ENCODE measurements at regions not wholly inside any gene's neighbourhood (a gene's known extent, or its start where the extent isn't known, plus 50 kb on each side); places are given as distances from the start of the nearest gene placed in this dataset.

DNA sequence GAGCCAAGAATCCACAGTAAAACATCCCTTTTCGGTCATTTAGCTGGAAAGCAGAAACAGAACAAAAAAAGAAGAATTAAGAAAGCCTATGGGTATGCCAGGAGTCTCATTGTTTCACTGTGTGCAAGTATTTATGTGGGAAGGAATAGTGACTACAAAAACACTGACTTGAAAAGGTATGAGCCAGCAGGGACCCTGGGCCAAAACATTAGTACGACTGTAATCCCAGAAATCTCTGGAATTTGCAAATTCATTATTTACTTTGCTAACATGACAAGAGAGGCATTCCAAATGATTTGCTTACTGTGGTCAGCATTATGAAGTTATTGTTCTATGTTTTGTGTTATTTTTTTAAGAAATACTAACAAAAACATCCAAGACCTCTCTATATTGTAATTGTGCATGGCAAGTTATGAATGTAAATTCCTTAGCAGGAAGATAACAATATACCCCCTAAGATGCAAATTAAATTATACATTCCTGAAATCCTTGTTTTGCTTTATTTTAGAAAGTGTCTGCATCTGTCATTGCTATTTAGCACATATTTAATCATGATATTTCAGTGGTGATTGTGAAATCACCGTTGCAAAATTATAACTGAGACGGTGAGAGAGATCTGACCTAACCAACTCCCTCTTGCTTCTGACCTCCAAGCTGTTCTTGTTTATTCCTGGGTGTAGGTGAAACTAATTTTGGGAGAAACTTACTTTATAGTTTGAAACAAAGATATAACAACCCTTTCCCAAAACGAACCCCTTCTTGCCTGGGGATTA, 299.2 kb downstream of the ZPLD1 start:
- TF ChIP-seq, protein P1, sequence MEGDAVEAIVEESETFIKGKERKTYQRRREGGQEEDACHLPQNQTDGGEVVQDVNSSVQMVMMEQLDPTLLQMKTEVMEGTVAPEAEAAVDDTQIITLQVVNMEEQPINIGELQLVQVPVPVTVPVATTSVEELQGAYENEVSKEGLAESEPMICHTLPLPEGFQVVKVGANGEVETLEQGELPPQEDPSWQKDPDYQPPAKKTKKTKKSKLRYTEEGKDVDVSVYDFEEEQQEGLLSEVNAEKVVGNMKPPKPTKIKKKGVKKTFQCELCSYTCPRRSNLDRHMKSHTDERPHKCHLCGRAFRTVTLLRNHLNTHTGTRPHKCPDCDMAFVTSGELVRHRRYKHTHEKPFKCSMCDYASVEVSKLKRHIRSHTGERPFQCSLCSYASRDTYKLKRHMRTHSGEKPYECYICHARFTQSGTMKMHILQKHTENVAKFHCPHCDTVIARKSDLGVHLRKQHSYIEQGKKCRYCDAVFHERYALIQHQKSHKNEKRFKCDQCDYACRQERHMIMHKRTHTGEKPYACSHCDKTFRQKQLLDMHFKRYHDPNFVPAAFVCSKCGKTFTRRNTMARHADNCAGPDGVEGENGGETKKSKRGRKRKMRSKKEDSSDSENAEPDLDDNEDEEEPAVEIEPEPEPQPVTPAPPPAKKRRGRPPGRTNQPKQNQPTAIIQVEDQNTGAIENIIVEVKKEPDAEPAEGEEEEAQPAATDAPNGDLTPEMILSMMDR (IDR thresholded peaks at IDR 0.05; ENCODE audit: extremely low read depth, missing control alignments) = no peak
- no peak for DNase-seq (ENCODE audit: low spot score)

DNA sequence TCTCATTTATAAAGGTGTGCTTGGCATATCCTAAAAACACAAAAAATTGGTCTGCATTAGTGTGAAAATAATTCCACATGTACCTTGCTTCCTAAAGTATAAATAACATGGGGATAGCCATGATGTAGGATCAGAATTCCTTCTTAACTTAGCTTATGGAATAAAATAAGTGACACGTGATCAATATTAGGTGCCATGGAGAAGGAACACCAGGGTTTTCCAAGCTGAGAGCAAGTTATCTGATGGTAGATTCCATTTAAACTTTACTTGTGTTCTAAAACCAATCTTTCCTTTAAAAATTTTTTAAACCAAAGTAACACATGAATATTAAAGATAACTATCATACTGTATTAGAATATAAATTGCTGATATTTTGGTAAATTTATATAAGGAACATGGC, 300.5 kb downstream of the ZPLD1 start:
- TF ChIP-seq, protein P1 (IDR thresholded peaks at IDR 0.05; ENCODE audit: extremely low read depth, missing control alignments) = no peak

DNA sequence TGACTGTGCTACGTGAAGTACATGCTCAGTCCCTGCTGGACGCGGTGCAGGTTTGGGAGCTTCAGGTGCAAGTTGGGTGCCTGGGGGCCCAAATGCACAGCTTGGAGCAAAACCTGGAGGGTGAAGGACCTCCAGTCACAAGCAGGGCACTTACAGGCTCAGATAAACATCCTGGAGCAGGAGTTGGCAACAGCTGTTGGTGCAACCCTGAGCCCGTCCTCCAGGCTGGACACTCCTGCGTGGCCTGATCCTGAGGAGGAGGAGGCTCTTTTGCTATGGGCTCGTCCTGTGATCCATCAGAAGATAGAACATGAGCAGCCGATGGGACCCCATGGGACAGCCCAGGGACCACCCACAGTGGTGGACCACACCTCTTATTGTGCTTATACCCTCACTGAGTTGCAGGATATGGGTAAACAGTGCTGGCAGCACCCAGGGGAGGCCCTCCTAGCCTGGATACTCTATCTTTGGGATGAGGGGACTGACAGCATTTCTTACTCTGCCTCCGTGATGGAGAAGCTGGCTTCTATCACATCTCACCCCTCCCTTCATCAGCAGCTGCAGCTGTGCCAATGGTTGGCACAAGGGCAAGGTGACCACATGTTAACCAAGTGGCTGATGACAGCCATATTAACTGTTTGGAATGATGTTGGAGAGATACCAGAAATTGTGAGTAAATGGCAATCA, 301.6 kb downstream of the ZPLD1 start:
- no peak for DNase-seq (ENCODE audit: low spot score)
- TF ChIP-seq, protein P1 (IDR thresholded peaks at IDR 0.05; ENCODE audit: extremely low read depth, missing control alignments) = no peak

More for the DNA sequence above, 300.5 kb downstream of the ZPLD1 start:
- DNase-seq (ENCODE audit: low spot score) = no peak

DNA sequence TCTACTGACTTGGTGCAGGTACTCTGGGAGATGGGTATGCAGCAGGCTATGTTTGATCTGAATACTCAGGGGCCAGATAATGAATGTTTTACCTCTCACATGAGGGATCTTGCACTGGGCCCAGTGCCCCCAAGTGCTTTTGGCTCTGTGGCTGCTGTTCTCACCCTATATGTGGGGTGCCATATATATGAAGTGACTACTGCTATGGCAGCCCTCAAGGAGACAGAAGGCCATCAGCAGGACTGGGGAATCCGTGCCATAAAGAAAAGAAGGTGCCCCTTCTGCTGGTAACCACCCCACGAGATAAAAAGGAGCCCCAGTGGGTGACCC, 302.1 kb downstream of the ZPLD1 start:
- DNase-seq (ENCODE audit: low spot score) = no peak
- TF ChIP-seq, protein P1 (IDR thresholded peaks at IDR 0.05; ENCODE audit: extremely low read depth, missing control alignments) = no peak

DNA sequence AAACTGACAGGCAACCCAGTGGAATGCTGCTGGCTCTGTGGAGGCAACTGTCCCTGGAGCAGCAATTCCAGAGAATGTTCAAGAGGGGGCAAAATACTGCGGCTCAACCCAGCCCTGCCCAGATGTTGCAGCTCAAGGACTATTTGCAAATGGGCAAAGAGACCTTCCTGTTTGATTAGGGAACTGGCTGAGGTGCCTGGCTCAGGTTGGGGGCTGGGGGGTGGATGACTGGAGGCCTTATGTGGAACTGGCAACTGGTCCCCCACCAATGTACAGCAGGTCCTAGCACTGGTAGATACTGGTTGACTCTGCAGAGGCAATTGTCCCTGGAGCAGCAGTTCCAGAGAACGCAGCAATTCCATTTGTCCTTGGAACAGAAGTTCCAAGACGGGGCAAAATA, 302.5 kb downstream of the ZPLD1 start:
- DNase-seq (ENCODE audit: low spot score) = no peak
- TF ChIP-seq, protein P1 (IDR thresholded peaks at IDR 0.05; ENCODE audit: extremely low read depth, missing control alignments) = no peak

DNA sequence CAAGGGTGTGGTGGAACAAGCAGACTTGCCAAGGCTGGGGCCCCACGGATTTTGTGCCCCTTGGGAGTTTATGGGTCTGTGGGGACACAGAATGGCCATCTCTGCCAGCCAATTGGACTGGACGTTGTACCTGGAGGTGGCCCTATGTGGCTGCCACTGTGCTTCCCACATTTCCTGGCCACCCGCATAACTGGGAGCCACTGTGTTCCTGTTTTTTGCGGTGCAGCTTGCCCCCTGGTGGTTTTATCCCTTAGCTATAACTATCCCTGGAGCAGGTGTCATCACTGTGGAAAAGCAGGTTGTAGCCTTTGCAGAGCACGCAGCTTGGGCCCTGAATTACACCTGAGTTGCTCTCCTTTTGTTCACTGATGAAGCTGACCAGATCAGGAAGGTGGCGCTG, 306.3 kb downstream of the ZPLD1 start:
- DNase-seq (ENCODE audit: low spot score) = no peak
- TF ChIP-seq, protein P1 (IDR thresholded peaks at IDR 0.05; ENCODE audit: extremely low read depth, missing control alignments) = no peak

DNA sequence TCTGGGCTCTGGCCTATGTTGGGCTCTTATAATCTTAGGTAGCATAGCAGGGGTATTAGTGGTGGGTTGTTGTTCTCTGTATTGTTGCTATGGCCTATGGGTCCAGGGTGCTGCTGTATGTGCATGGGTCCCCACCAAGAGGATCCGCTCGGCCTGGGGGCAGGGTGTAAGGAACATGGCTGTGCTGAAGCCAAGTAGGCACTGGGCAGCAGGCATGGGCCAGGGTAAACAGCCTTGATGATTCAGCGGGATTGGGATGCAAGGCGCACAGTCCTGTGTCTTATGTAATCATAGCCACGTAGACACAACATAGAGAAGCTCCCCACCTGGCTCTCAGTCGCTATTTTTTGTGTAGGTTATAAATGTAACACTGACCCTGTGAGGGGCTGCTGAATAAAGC, 306.9 kb downstream of the ZPLD1 start:
- TF ChIP-seq, protein P1 (IDR thresholded peaks at IDR 0.05; ENCODE audit: extremely low read depth, missing control alignments) = no peak
- no peak for DNase-seq (ENCODE audit: low spot score)

Measured in GM20000 (cell line).